GM12878 (cell line): ENCODE measurements at regions not wholly inside any gene's neighbourhood (a gene's known extent, or its start where the extent isn't known, plus 50 kb on each side); places are given as distances from the start of the nearest gene placed in this dataset.

Source experiments
- ATAC-seq: fragments of 200-7000 bp; cut with Tn5 transposase; 3 replicates; pipeline ENCODE4 v1.9.1; 2020; ENCODE audit warnings: mild to moderate bottlenecking, moderate library complexity
- BruUV-seq: library from RNA; stranded (reverse); fragments of 400-500 nt; replicated peaks from 2 replicates; lab custom pipeline; 2021; lab: Mats Ljungman, UMichigan
- CTCF ChIA-PET: fragments of 300-600 bp; sonication (Branson Sonifier 250); formaldehyde crosslinking; extraction: SDS; loops from one replicate; lab custom pipeline; 2021; ENCODE audit warnings: inconsistent platforms; lab: Yijun Ruan, JAX
- POLR2A ChIA-PET: fragments of 350-600 bp; formaldehyde crosslinking; extraction: SDS; loops from one replicate; lab custom pipeline; 2021; ENCODE audit warnings: inconsistent platforms; lab: Charles Lee
- RAD21 ChIA-PET: fragments of 300-600 bp; sonication (Branson Sonifier 250); formaldehyde crosslinking; loops from one replicate; lab custom pipeline; 2023; ENCODE audit warnings: antibody characterized with exemption; ENCODE audit not compliant: unreplicated experiment; lab: Charles Lee
- SMC1A ChIA-PET: fragments of 300-600 bp; sonication (Branson Sonifier 250); formaldehyde crosslinking; loops from one replicate; lab custom pipeline; 2023; ENCODE audit not compliant: unreplicated experiment, uncharacterized antibody; lab: Charles Lee
- DNase-seq: peaks from one replicate; pipeline ENCODE4 v3.0.0-alpha.2; 2011; ENCODE audit warnings: low read depth, low spot score
- FAIRE-seq: peaks from 3 replicates; lab custom pipeline; 2011; peaks lifted over from hg19 to GRCh38; lab: Jason Lieb, UNC
- H2AFZ ChIP-seq: 2 replicates; pipeline ENCODE4 v1.6.0; 2011; ENCODE audit warnings: low read depth, low read length, control low read depth; ENCODE audit not compliant: control insufficient read depth
- H3K27ac ChIP-seq: 2 replicates; pipeline ENCODE4 v1.5.1; 2011; ENCODE audit warnings: control low read depth; ENCODE audit not compliant: control insufficient read depth, insufficient read depth
- H3K27me3 ChIP-seq, 2 experiments: replicated peaks in 1 of 2; 2 replicates each; pipeline versions ENCODE4 v1.6.0 to v1.6.1; 2011; ENCODE audit warnings: low read length in 1 of 2; ENCODE audit not compliant: control insufficient read depth in 2 of 2, insufficient read depth in 2 of 2
- H3K36me3 ChIP-seq, 2 experiments: 2 replicates each; pipeline ENCODE4 v1.5.1; 2011; ENCODE audit warnings: low read length in 1 of 2; ENCODE audit not compliant: control insufficient read depth in 2 of 2, insufficient read depth in 2 of 2
- H3K4me1 ChIP-seq: 2 replicates; pipeline ENCODE4 v1.6.1; 2011; ENCODE audit warnings: mild to moderate bottlenecking, low read length, moderate library complexity, mixed read lengths; ENCODE audit not compliant: control insufficient read depth, insufficient read depth
- H3K4me2 ChIP-seq: 2 replicates; pipeline ENCODE4 v1.6.0; 2011; ENCODE audit warnings: control low read depth; ENCODE audit not compliant: control insufficient read depth, insufficient read depth
- H3K4me3 ChIP-seq: fragments of 200-600 bp; sonication (generic); 2 replicates; pipeline ENCODE4 v1.5.1; 2016
- H3K79me2 ChIP-seq: 2 replicates; pipeline ENCODE4 v1.6.0; 2011; ENCODE audit warnings: low read length; ENCODE audit not compliant: control insufficient read depth, insufficient read depth
- H3K9ac ChIP-seq: 2 replicates; pipeline ENCODE4 v1.8.0; 2011; ENCODE audit warnings: low read length, control low read depth, mixed read lengths; ENCODE audit not compliant: control insufficient read depth, insufficient read depth
- H3K9me3 ChIP-seq: replicated peaks from 3 replicates; pipeline ENCODE4 v1.5.1; 2011; ENCODE audit warnings: mild to moderate bottlenecking, low read length; ENCODE audit not compliant: control insufficient read depth, insufficient read depth
- H4K20me1 ChIP-seq: 2 replicates; pipeline ENCODE4 v1.6.0; 2011; ENCODE audit not compliant: control insufficient read depth, insufficient read depth
- BCLAF1 ChIP-seq: fragments of 450-650 bp; IDR thresholded peaks from 2 replicates; pipeline ENCODE4 v1.6.1; 2017; ENCODE audit warnings: antibody characterized with exemption, mild to moderate bottlenecking, moderate library complexity
- CBFB ChIP-seq: IDR thresholded peaks from 2 replicates; pipeline ENCODE4 v1.6.1; 2016; ENCODE audit warnings: antibody characterized with exemption, low read depth
- CHD4 ChIP-seq: fragments of 200-600 bp; sonication (generic); IDR thresholded peaks from 2 replicates; pipeline ENCODE4 v1.6.1; 2016; ENCODE audit warnings: mild to moderate bottlenecking
- GABPA ChIP-seq: IDR thresholded peaks from 2 replicates; pipeline ENCODE4 v1.6.1; 2014; ENCODE audit warnings: antibody characterized with exemption, low read depth, mild to moderate bottlenecking, inconsistent platforms
- HSF1 ChIP-seq: fragments of 150-350 bp; IDR thresholded peaks from 2 replicates; pipeline ENCODE4 v1.6.1; 2014; ENCODE audit warnings: mild to moderate bottlenecking, low read depth, low read length
- JUNB ChIP-seq: IDR thresholded peaks from 2 replicates; pipeline ENCODE4 v1.6.1; 2016; ENCODE audit warnings: antibody characterized with exemption, mild to moderate bottlenecking
- MEF2A ChIP-seq: IDR thresholded peaks from 2 replicates; pipeline ENCODE4 v1.6.1; 2011; ENCODE audit warnings: low read depth, mild to moderate bottlenecking, low read length, moderate library complexity; ENCODE audit not compliant: insufficient read depth
- MLLT1 ChIP-seq: fragments of 450-650 bp; IDR thresholded peaks from 2 replicates; pipeline ENCODE4 v1.6.1; 2016; ENCODE audit warnings: mild to moderate bottlenecking
- POLR2A ChIP-seq: IDR thresholded peaks from 2 replicates; pipeline ENCODE4 v1.6.1; 2011; ENCODE audit warnings: low read depth, mild to moderate bottlenecking, low read length
- STAT3 ChIP-seq: IDR thresholded peaks from 2 replicates; pipeline ENCODE4 v1.6.1; 2011; ENCODE audit warnings: low read depth, low read length, improper control_type of control experiment
- SUPT20H ChIP-seq: IDR thresholded peaks from 2 replicates; pipeline ENCODE4 v1.6.1; 2011; ENCODE audit warnings: low read depth, mild to moderate bottlenecking, low read length, moderate library complexity, borderline replicate concordance; ENCODE audit not compliant: control insufficient read depth
- WRNIP1 ChIP-seq: IDR thresholded peaks from 2 replicates; pipeline ENCODE4 v1.6.1; 2011; ENCODE audit warnings: low read depth, low read length, improper control_type of control experiment, borderline replicate concordance
- WGBS: methylation state at CpG from one replicate; pipeline ENCODE4 v1.1.6; 2016; ENCODE audit warnings: low lambda C conversion rate; ENCODE audit not compliant: insufficient replicate concordance, insufficient coverage; ENCODE audit errors: missing lambda C conversion rate; 5-methylcytosine and 5-hydroxymethylcytosine counted together
- in situ Hi-C: fragments of 300-500 bp; cut with MboI; formaldehyde crosslinking; loops from 9 replicates; pipeline ENCODE4 v1.14.3; 2018; ENCODE audit warnings: mixed read lengths
- intact Hi-C: fragments of 100-400 bp; cut with micrococcal nuclease; formaldehyde crosslinking; loops from one replicate; pipeline ENCODE4 v1.14.2; 2022; ENCODE audit not compliant: unreplicated experiment

GRCh38 chr7:49014870-49015269 is 90.5 kb downstream of the CDC14C start (continued):
- TF ChIP-seq BCLAF1, result no peak
- no peak for TF ChIP-seq STAT3

GRCh38 chr7:49020145-49020544 is 95.8 kb downstream of the CDC14C start:
- ATAC-seq, result no peak
- Histone ChIP-seq H3K9me3 (no peaks in the 10 kb centered on the region), H3K79me2 (no peaks in the 10 kb centered on the region), H3K4me3 (no peak overlapping the region), H2AFZ (no peak overlapping the region), H4K20me1 (no peaks in the 10 kb centered on the region), H3K4me2 (no peak overlapping the region), H3K36me3 (no peaks in the 10 kb centered on the region), H3K4me1 (no peaks in the 10 kb centered on the region), H3K9ac (no peak overlapping the region), H3K27me3 (no peaks in the 10 kb centered on the region), H3K27ac (no peak overlapping the region)
- RAD21 ChIA-PET, result no interaction called here
- no peak for DNase-seq
- SMC1A ChIA-PET, result no interaction called here
- FAIRE-seq, result no peak
- CTCF ChIA-PET, result no interaction called here
- POLR2A ChIA-PET, result no interaction called here
- intact Hi-C loops (no loop called here), in situ Hi-C loops (no loop called here)
- WGBS, result 57% methylated on average over 4 of the region's 4 CpGs
- BruUV-seq, result no TSS peak
- TF ChIP-seq SUPT20H (no peak), CHD4 (no peak), GABPA (no peak), HSF1 (no peak), JUNB (no peak), MEF2A (no peak), POLR2A (no peak), MLLT1 (no peak), WRNIP1 (no peak), CBFB (no peak)
